Nephron (organoid): ENCODE measurements at regions not wholly inside any gene's neighbourhood (a gene's known extent, or its start where the extent isn't known, plus 50 kb on each side); places are given as distances from the start of the nearest gene placed in this dataset.

ENCODE experiments used
- H3K27ac Mint-ChIP-seq, 3 experiments: 2 replicates each; pipeline ENCODE4 v1.8.0; 2020; ENCODE audit warnings: mixed read lengths in 3 of 3, mild to moderate bottlenecking in 2 of 3, moderate library complexity in 1 of 3
- H3K27me3 Mint-ChIP-seq: 2 replicates; pipeline ENCODE4 v1.8.0; 2021; ENCODE audit warnings: low read depth, mild to moderate bottlenecking, moderate library complexity, mixed read lengths
- H3K36me3 Mint-ChIP-seq: 2 replicates; pipeline ENCODE4 v1.8.0; 2020; ENCODE audit warnings: low read depth, mixed read lengths
- H3K4me1 Mint-ChIP-seq: 2 replicates; pipeline ENCODE4 v1.8.0; 2020; ENCODE audit warnings: mixed read lengths
- H3K4me3 Mint-ChIP-seq, 3 experiments: 2 replicates each; pipeline ENCODE4 v1.8.0; 2020; ENCODE audit warnings: mild to moderate bottlenecking in 3 of 3, mixed read lengths in 3 of 3, moderate library complexity in 2 of 3
- H3K9me3 Mint-ChIP-seq: 2 replicates; pipeline ENCODE4 v1.8.0; 2020; ENCODE audit warnings: mixed read lengths
- TF ChIP-seq, protein P1 (sequence below), 3 experiments: fragments of 200-600 bp; sonication (generic); IDR thresholded peaks; one replicate each; pipeline ENCODE4 v1.5.0; 2021; ENCODE audit warnings: antibody characterized with exemption in 3 of 3; ENCODE audit not compliant: unreplicated experiment in 3 of 3

DNA sequence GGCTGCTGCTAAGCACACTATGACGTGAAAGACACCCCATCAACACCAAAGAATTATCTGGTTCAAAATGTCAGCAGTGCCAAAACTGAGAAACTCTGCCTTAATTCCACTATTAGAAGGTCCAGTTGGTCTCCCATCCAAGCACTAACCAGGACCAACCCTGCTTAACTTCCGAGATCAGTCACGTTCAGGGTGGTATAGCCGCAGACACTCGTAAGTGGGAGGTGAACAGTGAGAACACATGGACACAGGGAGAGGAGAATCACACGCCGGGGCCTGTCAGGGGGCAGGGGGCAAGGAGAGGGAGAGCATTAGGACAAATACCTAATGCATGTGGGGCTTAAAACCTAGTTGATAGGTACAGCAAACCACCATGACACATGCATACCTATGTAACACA is 83.4 kb downstream of the C13orf42 start:
- Mint-ChIP-seq H3K4me1 (peaks cover 6% of the 10 kb centered on the region), H3K27me3 (no peaks in the 10 kb centered on the region), H3K27ac (no peak overlapping the region), H3K9me3 (peaks cover 12% of the 10 kb centered on the region), H3K36me3 (no peaks in the 10 kb centered on the region), H3K4me3 (no peak overlapping the region)
- TF ChIP-seq, protein P1, sequence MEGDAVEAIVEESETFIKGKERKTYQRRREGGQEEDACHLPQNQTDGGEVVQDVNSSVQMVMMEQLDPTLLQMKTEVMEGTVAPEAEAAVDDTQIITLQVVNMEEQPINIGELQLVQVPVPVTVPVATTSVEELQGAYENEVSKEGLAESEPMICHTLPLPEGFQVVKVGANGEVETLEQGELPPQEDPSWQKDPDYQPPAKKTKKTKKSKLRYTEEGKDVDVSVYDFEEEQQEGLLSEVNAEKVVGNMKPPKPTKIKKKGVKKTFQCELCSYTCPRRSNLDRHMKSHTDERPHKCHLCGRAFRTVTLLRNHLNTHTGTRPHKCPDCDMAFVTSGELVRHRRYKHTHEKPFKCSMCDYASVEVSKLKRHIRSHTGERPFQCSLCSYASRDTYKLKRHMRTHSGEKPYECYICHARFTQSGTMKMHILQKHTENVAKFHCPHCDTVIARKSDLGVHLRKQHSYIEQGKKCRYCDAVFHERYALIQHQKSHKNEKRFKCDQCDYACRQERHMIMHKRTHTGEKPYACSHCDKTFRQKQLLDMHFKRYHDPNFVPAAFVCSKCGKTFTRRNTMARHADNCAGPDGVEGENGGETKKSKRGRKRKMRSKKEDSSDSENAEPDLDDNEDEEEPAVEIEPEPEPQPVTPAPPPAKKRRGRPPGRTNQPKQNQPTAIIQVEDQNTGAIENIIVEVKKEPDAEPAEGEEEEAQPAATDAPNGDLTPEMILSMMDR (IDR thresholded peaks at IDR 0.05; ENCODE audit: unreplicated experiment in 3 of 3) = no peak

DNA sequence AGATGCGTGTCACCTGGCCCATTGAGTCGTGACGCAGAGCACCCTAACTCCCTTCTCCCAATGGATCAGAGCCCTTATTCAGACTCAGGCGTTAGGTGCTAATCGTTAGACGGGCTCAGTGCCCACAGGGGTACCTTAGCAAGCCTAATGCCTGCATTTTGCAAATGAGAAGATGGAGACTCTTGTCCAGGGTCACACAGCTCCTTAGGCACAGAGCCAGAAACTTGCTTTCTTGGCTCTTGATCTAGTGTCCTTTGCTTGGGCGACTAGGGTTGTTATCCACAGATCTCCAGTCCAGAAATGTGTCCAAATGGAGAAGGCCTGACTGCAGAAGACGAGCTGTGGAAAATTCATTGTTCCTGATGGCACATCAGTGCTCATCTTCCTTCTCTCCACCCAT is 85.1 kb downstream of the C13orf42 start:
- TF ChIP-seq, protein P1 (IDR thresholded peaks at IDR 0.05; ENCODE audit: unreplicated experiment in 3 of 3) = no peak
- peaks cover 12% of the 10 kb centered on the region for H3K9me3 Mint-ChIP-seq
- no peak overlapping the region for H3K4me3 Mint-ChIP-seq
- no peaks in the 10 kb centered on the region for H3K36me3 Mint-ChIP-seq
- no peak overlapping the region for H3K27ac Mint-ChIP-seq
- peaks cover 6% of the 10 kb centered on the region for H3K4me1 Mint-ChIP-seq
- H3K27me3 Mint-ChIP-seq = no peaks in the 10 kb centered on the region

DNA sequence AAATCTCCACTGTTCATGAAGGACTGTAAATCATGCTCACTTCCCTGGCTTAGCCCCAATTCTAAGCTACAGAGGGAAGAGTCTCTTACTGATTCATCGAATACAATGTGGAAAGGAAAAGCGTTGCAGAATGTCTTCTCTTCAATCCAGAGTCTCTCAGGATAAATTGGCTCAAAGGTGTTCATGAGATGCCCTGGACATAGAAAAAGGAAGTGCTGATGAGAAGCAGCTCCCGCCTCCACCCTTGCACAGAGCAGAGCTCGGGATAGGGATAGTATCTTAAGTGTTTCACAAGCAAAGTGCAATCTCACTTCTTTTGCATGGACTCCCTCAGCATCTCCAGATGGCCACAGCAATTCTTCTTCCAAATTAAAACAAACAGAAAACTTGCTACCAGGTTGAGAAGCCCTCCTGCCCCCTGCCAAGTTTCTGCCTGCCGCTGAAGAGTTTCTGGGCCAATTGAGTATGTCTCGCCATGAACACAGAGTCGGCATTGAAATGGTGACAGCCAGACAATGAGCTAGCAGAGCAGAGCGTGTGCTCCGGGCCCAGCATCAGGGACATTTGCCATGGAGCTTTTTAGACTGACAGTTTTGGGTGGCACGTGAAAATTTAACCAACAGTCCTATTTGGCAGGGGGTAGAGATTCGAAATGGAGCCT is 85.7 kb downstream of the C13orf42 start:
- H3K27me3 Mint-ChIP-seq = no peaks in the 10 kb centered on the region
- peaks cover 12% of the 10 kb centered on the region for H3K9me3 Mint-ChIP-seq
- no peak overlapping the region for H3K27ac Mint-ChIP-seq
- H3K36me3 Mint-ChIP-seq = no peaks in the 10 kb centered on the region
- H3K4me1 Mint-ChIP-seq = peaks cover 6% of the 10 kb centered on the region
- TF ChIP-seq, protein P1 (IDR thresholded peaks at IDR 0.05; ENCODE audit: unreplicated experiment in 3 of 3) = no peak
- no peak overlapping the region for H3K4me3 Mint-ChIP-seq

DNA sequence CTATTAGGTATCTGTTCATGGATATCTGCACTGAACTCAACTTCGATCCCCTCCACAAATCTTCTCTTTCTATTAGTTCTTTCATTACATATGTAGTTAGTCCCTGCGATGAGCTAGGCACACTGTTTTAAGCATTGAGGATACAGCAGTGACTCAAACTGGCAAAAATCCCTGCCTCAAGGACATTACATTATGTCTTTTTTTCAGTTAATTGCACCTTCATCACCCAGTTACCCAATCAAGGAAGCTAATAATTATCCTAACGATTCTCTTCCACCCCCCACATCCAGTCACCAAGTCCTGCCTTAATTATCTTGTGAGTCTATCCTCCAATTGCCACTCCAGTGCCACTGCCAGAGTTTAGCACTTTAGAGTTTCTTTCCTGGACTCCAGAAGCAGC is 89.3 kb downstream of the C13orf42 start:
- Mint-ChIP-seq H3K9me3 (peaks cover 12% of the 10 kb centered on the region), H3K4me1 (peaks cover 6% of the 10 kb centered on the region), H3K4me3 (no peak overlapping the region), H3K27me3 (no peaks in the 10 kb centered on the region), H3K36me3 (no peaks in the 10 kb centered on the region), H3K27ac (no peak overlapping the region)
- TF ChIP-seq, protein P1 (IDR thresholded peaks at IDR 0.05; ENCODE audit: unreplicated experiment in 3 of 3) = no peak

DNA sequence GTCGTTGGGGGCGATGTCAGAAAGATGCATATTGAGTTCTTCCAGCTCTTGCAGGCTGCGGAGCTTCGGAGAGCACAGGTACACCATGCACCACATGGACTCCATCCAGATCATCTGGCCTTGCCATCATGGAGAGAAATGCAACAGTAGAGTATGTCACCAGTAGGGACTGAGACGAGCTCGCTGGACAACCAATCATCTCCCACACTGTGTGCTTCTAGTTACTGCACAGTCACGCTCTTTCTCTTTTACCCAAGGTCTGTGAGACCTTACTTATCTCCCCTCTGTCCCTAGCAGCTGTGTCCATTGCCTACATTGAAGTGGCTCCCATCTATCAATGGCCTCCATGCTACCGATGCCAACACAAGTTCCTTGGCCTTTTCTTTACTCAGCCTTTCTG is 90.5 kb downstream of the C13orf42 start:
- peaks cover 6% of the 10 kb centered on the region for H3K4me1 Mint-ChIP-seq
- H3K27me3 Mint-ChIP-seq = no peaks in the 10 kb centered on the region
- no peak overlapping the region for H3K27ac Mint-ChIP-seq
- H3K9me3 Mint-ChIP-seq = peaks cover 12% of the 10 kb centered on the region
- no peaks in the 10 kb centered on the region for H3K36me3 Mint-ChIP-seq
- no peak overlapping the region for H3K4me3 Mint-ChIP-seq
- TF ChIP-seq, protein P1 (IDR thresholded peaks at IDR 0.05; ENCODE audit: unreplicated experiment in 3 of 3) = no peak

DNA sequence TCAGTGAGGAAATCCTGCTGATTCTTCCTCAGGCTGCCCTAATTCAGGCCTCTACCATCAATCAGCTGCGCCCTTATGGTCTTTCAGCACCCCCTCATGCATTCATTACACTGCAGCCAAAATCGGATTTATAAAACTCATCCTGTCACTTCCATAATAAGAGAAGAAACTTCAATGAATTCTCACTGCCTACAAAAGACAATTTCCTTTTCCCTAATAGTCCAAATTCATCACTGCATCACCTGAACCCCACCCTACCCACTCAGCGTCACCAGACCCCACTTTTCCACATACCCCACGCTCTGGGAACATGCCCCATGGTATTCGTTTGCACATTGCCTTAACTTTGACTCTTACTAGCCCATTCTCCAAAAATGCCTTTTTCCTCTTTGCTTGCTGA is 92.0 kb downstream of the C13orf42 start:
- TF ChIP-seq, protein P1 (IDR thresholded peaks at IDR 0.05; ENCODE audit: unreplicated experiment in 3 of 3) = no peak
- H3K4me3 Mint-ChIP-seq = no peak overlapping the region
- H3K27me3 Mint-ChIP-seq = no peaks in the 10 kb centered on the region
- H3K27ac Mint-ChIP-seq = no peak overlapping the region
- no peaks in the 10 kb centered on the region for H3K36me3 Mint-ChIP-seq
- H3K4me1 Mint-ChIP-seq = no peaks in the 10 kb centered on the region
- H3K9me3 Mint-ChIP-seq = peaks cover 9% of the 10 kb centered on the region
